Prostate gland (tissue), 2 donors: ENCODE measurements at regions not wholly inside any gene's neighbourhood (a gene's known extent, or its start where the extent isn't known, plus 50 kb on each side); places are given as distances from the start of the nearest gene placed in this dataset.

Experiments used
- DNase-seq: peaks from one replicate; pipeline ENCODE4 v3.0.0-alpha.2; 2019; ENCODE audit warnings: low spot score
- H3K27ac ChIP-seq, 2 donors: fragments of 200-600 bp; sonication (generic); 2 replicates each; pipeline ENCODE4 v1.5.1; 2017 to 2019
- H3K27me3 ChIP-seq: fragments of 200-600 bp; sonication (generic); replicated peaks from 2 replicates; pipeline ENCODE4 v1.5.1; 2019; ENCODE audit not compliant: insufficient read depth
- H3K36me3 ChIP-seq, 2 donors: fragments of 200-600 bp; sonication (generic); 1 replicate in 1 of 2; 2 replicates in 1 of 2; pipeline versions ENCODE4 v1.5.1 to v1.8.1; 2017 to 2019
- H3K4me1 ChIP-seq: fragments of 200-600 bp; sonication (generic); replicated peaks from 2 replicates; pipeline ENCODE4 v1.5.1; 2019
- H3K4me3 ChIP-seq, 2 donors: fragments of 200-600 bp; sonication (generic); 2 replicates each; pipeline ENCODE4 v1.5.1; 2017 to 2019
- H3K9me3 ChIP-seq: fragments of 200-600 bp; sonication (generic); 2 replicates; pipeline ENCODE4 v1.5.1; 2017
- POLR2A ChIP-seq: fragments of 450-650 bp; IDR thresholded peaks from one replicate; pipeline ENCODE4 v1.6.1; 2016; ENCODE audit warnings: antibody characterized with exemption, mild to moderate bottlenecking
- POLR2AphosphoS5 ChIP-seq: sonication (generic); formaldehyde crosslinking; IDR thresholded peaks from one replicate; pipeline ENCODE4 v1.6.1; 2017; ENCODE audit warnings: antibody characterized with exemption
- WGBS: methylation state at CpG from one replicate; pipeline ENCODE4 v1.1.5; 2018; 5-methylcytosine and 5-hydroxymethylcytosine counted together
- intact Hi-C: fragments of 100-400 bp; cut with DNase I; formaldehyde crosslinking; loops from one replicate; pipeline ENCODE4 v1.14.2; 2022
- TF ChIP-seq, protein P1 (sequence below), 4 experiments: fragments of 200-600 bp in 2 of 4; fragments of 450-650 bp in 2 of 4; sonication (generic) in 2 of 4; IDR thresholded peaks; 1 replicate in 3 of 4; 2 replicates in 1 of 4; pipeline ENCODE4 v1.5.1; 2016 to 2019; ENCODE audit warnings: antibody characterized with exemption in 4 of 4, mild to moderate bottlenecking in 2 of 4, moderate library complexity in 2 of 4

DNA sequence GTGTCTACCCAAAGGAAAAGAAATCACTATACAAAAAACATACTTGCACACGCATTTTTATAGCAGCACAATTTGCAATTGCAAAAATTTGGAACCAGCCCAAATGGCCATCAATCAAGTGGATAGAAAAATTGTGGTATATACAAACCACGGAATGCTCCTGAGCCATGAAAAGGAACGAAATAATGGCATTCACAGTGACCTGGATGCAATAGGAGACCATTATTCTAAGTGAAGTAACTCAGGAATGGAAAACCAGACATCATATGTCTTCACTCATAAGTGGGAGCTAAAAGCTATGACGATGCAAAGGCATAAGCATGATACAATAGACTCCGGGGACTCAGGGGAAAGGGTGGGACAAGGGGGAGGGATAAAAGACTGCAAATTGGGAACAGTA, 78.4 kb downstream of the ENC1 start:
- intact Hi-C loops = no loop called here
- Histone ChIP-seq H3K9me3 (no peaks in the 10 kb centered on the region), H3K36me3 (no peaks in the 10 kb centered on the region), H3K4me3 (no peak overlapping the region), H3K4me1 (no peaks in the 10 kb centered on the region), H3K27ac (no peak overlapping the region), H3K27me3 (no peaks in the 10 kb centered on the region)
- WGBS = 67% methylated on average over 5 of the region's 5 CpGs
- DNase-seq = no peak
- TF ChIP-seq, protein P1, sequence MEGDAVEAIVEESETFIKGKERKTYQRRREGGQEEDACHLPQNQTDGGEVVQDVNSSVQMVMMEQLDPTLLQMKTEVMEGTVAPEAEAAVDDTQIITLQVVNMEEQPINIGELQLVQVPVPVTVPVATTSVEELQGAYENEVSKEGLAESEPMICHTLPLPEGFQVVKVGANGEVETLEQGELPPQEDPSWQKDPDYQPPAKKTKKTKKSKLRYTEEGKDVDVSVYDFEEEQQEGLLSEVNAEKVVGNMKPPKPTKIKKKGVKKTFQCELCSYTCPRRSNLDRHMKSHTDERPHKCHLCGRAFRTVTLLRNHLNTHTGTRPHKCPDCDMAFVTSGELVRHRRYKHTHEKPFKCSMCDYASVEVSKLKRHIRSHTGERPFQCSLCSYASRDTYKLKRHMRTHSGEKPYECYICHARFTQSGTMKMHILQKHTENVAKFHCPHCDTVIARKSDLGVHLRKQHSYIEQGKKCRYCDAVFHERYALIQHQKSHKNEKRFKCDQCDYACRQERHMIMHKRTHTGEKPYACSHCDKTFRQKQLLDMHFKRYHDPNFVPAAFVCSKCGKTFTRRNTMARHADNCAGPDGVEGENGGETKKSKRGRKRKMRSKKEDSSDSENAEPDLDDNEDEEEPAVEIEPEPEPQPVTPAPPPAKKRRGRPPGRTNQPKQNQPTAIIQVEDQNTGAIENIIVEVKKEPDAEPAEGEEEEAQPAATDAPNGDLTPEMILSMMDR (IDR thresholded peaks at IDR 0.05) = no peak
- no peak for TF ChIP-seq POLR2A
- TF ChIP-seq POLR2AphosphoS5 = no peak

DNA sequence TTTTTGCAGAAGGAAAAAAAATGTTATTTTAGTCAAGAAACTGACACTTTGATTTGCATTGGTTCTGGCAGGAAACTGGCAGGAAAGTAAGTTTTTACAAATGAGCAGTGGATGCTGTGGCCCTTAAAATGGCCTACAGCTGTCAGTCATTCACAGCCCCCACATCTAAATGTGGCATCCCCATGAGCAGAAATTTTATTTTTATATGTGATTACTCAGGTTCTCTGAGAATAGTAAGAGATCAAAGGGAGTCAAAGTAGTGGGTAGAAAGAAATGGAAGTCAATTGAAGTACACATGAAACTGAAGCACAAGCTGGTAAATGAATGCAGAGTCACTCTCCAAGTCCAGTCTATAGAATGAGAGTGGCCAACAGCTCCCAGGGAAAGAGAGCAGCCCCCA, 80.3 kb downstream of the ENC1 start:
- TF ChIP-seq POLR2AphosphoS5 = no peak
- H3K9me3 ChIP-seq = no peaks in the 10 kb centered on the region
- no peak for DNase-seq
- no peaks in the 10 kb centered on the region for H3K4me1 ChIP-seq
- intact Hi-C loops = no loop called here
- no peaks in the 10 kb centered on the region for H3K27me3 ChIP-seq
- no peak overlapping the region for H3K4me3 ChIP-seq
- H3K27ac ChIP-seq = no peak overlapping the region
- H3K36me3 ChIP-seq = no peaks in the 10 kb centered on the region

DNA sequence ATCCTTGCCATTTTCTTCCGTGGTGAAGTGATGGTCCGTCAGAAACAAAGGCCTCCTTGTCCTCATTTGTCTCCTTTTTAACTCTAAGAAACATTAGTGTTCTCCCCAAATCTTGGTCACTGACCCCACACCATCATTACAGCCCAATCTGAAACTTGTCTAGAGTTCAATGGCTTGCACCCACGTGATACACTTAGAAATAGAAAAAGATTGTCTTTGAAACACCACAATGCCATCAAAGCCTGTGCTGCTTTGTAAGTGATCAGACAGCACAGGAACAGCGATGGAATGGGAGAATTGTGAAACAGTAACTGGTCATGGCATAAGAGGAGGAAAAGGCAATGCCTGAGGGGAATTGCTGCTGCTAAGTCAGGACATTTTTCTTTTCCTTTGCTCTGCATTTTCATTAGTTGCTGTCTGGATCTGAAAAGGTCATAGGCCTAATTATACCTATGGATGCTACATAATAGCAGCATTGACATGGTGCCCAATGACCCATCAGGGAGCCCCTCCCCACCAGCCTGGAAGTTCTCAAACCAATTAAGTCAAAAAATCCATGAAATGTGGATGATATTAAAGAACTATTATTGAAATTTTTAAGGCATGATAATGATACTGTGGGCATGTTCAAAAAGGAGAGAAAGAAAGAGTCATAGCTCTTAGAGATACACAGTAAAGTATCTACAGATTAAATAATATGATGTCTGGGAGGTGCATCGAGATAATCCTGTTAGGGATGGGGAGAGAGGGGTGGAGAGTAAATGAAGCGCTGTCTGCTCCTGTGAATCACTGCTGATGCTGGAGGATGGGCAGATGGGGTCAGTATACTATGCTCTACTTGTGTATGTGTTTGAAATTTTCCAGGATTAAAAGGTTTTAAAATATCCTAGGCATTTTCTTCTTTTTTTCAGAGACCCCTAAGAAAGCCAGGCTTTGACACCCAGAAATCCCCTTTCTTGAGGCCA, 83.6 kb downstream of the ENC1 start:
- H3K27ac ChIP-seq = no peak overlapping the region
- TF ChIP-seq, protein P1 (IDR thresholded peaks at IDR 0.05) = no peak
- TF ChIP-seq POLR2AphosphoS5 (no peak), POLR2A (no peak)
- no peak for DNase-seq
- WGBS = 98% methylated on average over 6 of the region's 6 CpGs
- H3K4me3 ChIP-seq = no peak overlapping the region
- no peaks in the 10 kb centered on the region for H3K36me3 ChIP-seq
- no peaks in the 10 kb centered on the region for H3K9me3 ChIP-seq
- no peaks in the 10 kb centered on the region for H3K4me1 ChIP-seq
- intact Hi-C loops = no loop called here
- H3K27me3 ChIP-seq = no peaks in the 10 kb centered on the region

DNA sequence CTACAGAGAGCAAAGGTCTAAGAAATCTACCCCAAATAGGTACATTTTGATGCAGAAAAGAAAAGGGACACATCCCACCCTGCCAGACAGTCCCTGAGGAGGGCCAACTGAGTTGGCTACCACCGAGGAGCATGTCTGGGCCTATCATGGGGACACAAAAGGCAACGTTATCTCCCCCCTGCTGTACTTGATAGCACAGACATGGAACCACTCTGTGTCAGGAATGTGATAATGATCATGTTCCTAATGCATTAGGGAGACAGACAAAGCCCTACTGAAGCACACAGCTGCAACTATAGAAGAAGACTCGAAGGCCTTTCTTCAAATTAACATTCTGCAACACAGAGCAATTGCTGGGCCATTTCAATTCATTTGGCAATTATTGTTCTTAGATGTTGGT, 84.5 kb downstream of the ENC1 start:
- no peak for TF ChIP-seq POLR2AphosphoS5
- H3K27ac ChIP-seq = no peak overlapping the region
- no peaks in the 10 kb centered on the region for H3K27me3 ChIP-seq
- DNase-seq = no peak
- intact Hi-C loops = no loop called here
- H3K4me1 ChIP-seq = no peaks in the 10 kb centered on the region
- H3K4me3 ChIP-seq = no peak overlapping the region
- H3K36me3 ChIP-seq = no peaks in the 10 kb centered on the region
- no peaks in the 10 kb centered on the region for H3K9me3 ChIP-seq
- 53% methylated on average over 3 of the region's 3 CpGs for WGBS

DNA sequence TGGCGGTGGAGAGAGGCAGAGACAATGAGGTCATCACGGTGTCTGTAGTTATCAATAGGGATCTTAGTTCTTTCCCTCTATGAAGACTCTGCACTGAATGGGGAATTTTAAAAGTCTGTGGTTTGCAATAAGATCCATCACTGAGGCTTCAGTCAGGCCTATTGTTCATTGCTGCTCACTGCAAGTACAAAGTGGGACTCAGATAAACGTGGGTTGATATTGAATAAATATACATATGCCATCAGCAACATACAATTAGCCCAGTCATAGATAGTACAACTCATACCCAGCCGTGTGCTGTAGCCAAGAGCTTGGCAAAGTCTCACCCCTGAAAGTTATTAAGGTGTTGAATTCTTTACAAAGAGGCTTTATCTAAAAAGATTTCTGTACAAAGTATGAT, 88.4 kb downstream of the ENC1 start:
- intact Hi-C loops = no loop called here
- H3K36me3 ChIP-seq = no peaks in the 10 kb centered on the region
- H3K9me3 ChIP-seq = no peaks in the 10 kb centered on the region
- 59% methylated on average over 4 of the region's 4 CpGs for WGBS
- H3K27me3 ChIP-seq = no peaks in the 10 kb centered on the region
- TF ChIP-seq POLR2A (no peak), POLR2AphosphoS5 (no peak)
- TF ChIP-seq, protein P1 (IDR thresholded peaks at IDR 0.05) = no peak
- H3K27ac ChIP-seq = no peak overlapping the region
- no peak for DNase-seq
- H3K4me1 ChIP-seq = no peaks in the 10 kb centered on the region
- H3K4me3 ChIP-seq = no peak overlapping the region

DNA sequence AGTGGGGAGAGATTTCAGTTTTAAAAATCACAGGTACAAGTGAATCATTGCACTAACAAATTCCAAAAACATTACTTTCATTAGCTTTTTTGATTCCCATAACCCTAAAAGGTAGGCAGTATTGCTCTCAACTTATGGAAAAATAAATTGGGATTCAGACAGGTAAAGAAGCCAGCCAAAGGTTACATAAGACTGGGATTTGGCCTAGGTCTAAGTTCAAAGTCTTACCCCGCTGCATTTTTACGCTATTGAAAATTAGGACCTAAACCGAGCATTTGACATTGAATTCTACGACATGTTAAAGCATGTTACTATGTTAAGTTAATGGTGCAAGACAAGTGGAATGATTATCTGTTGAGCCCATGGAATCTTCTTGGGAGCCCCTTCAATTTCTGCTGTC, 89.6 kb downstream of the ENC1 start:
- Histone ChIP-seq H3K4me1 (no peaks in the 10 kb centered on the region), H3K4me3 (no peak overlapping the region), H3K27me3 (no peaks in the 10 kb centered on the region), H3K27ac (no peak overlapping the region), H3K9me3 (no peaks in the 10 kb centered on the region), H3K36me3 (no peaks in the 10 kb centered on the region)
- TF ChIP-seq, protein P1 (IDR thresholded peaks at IDR 0.05) = no peak
- TF ChIP-seq POLR2A (no peak), POLR2AphosphoS5 (no peak)
- intact Hi-C loops = no loop called here
- 72% methylated on average over 4 of the region's 4 CpGs for WGBS
- no peak for DNase-seq
